Ovary (tissue), 7 donors: ENCODE measurements at regions not wholly inside any gene's neighbourhood (a gene's known extent, or its start where the extent isn't known, plus 50 kb on each side); places are given as distances from the start of the nearest gene placed in this dataset.

Experiments
- DNase-seq, 5 donors: peaks; one replicate each; pipeline ENCODE4 v3.0.0-alpha.2; 2019 to 2020
- H3K27ac ChIP-seq, 2 donors: fragments of 200-600 bp; one replicate each; pipeline versions ENCODE4 v1.5.1 to v1.8.0; 2019 to 2022
- H3K27me3 ChIP-seq: fragments of 200-600 bp; one replicate; pipeline ENCODE4 v1.8.0; 2022
- H3K36me3 ChIP-seq: fragments of 200-600 bp; sonication (generic); one replicate; pipeline ENCODE4 v1.5.1; 2019
- H3K4me1 ChIP-seq: one replicate; pipeline ENCODE4 v1.8.1; 2013; ENCODE audit warnings: mild to moderate bottlenecking, moderate library complexity; ENCODE audit not compliant: insufficient read depth
- H3K4me3 ChIP-seq: fragments of 200-600 bp; sonication (generic); one replicate; pipeline ENCODE4 v1.5.1; 2017
- H3K9me3 ChIP-seq, 2 donors: fragments of 200-600 bp in 1 of 2; sonication (generic) in 1 of 2; one replicate each; pipeline versions ENCODE4 v1.5.1 to v1.8.1; 2013 to 2019; ENCODE audit warnings: mild to moderate bottlenecking in 1 of 2, moderate library complexity in 1 of 2
- CTCF ChIP-seq, 3 donors: fragments of 450-650 bp in 2 of 3; fragments of 200-600 bp in 1 of 3; IDR thresholded peaks; one replicate each; pipeline versions ENCODE4 v1.5.1 to v1.8.0; 2016 to 2022; ENCODE audit warnings: antibody characterized with exemption in 3 of 3, mild to moderate bottlenecking in 1 of 3
- EP300 ChIP-seq: sonication (generic); formaldehyde crosslinking; IDR thresholded peaks from one replicate; pipeline ENCODE4 v1.6.1; 2017; ENCODE audit warnings: antibody characterized with exemption
- POLR2A ChIP-seq: fragments of 450-650 bp; IDR thresholded peaks from one replicate; pipeline ENCODE4 v1.6.1; 2017; ENCODE audit warnings: antibody characterized with exemption, mild to moderate bottlenecking, moderate library complexity
- WGBS, 3 donors: extraction: QIAGEN DNeasy Blood & Tissue Kit in 1 of 3; methylation state at CpG; one replicate each; pipeline versions ENCODE4 v1.1.5 to v1.1.7; 2013 to 2017; 5-methylcytosine and 5-hydroxymethylcytosine counted together
- intact Hi-C, 4 donors: fragments of 100-400 bp; cut with DNase I; formaldehyde crosslinking; loops; one replicate each; pipeline versions ENCODE4 v1.11.0 to v1.15.1; 2022 to 2023
- donor health status: DM: no; HTN: no; CAD: no; lungs with moderate emphysema.
- donor health status: DM: no; HTN: no; CAD: no.
- donor health status: Bipolar disorder and iron deficiency.
- donor health status: DM: no; HTN: no; CAD: no.
- donor health status: DM: yes; HTN: yes; CAD: no.

DNA sequence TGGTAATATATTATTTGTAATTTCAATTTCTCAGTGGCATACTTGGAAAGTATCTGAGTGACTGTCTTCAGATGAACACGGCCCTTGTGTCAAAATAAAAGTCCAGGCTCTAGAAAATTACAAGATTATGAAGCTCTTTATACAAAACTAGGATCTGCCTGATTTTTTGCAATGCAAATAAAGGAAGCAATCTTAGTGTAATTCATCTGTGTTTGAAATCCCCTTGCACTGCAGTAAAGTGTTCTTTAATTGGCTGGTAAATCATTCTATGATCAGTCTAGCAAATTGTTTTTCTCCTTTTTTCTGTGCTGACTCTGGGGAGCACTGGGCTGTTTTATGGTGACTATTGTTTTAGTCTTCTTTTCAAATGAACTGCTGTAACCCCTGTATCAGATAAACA lies 1039.0 kb downstream of the SOCS6 start:
- intact Hi-C loops: no loop called here
- 9 to 18% (median 16%) methylated on average over 1 of the region's 1 CpG for WGBS, 3 donors
- Histone ChIP-seq H3K27me3 (no peaks in the 10 kb centered on the region), H3K4me1 (no peaks in the 10 kb centered on the region), H3K9me3 (no peaks in the 10 kb centered on the region), H3K27ac (no peak overlapping the region), H3K36me3 (no peaks in the 10 kb centered on the region), H3K4me3 (no peak overlapping the region)
- TF ChIP-seq POLR2A (no peak), CTCF (IDR thresholded peaks at IDR 0.05) (no peak), EP300 (no peak)
- DNase-seq: no peak

DNA sequence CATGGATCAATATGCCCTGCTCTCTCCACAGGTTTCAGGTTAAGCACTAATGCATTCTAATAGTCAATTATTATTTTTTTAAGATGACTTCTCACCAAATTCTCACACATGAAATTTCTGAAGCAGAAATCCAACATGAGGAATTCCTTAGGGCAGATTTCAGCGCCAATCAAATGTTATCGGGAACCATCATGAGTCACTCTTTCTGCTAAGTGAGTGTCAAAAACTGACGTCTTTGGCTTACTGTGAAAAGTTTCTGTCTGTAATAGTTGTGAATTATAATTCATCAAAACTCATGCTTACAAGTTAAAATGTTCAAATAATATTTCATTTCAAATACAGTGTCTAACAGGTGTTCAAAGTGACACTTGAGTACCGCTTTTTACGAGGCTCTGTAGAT lies 1038.6 kb downstream of the SOCS6 start:
- H3K9me3 ChIP-seq: no peaks in the 10 kb centered on the region
- no peak overlapping the region for H3K4me3 ChIP-seq
- TF ChIP-seq POLR2A (no peak), EP300 (no peak), CTCF (IDR thresholded peaks at IDR 0.05) (no peak)
- WGBS, 3 donors: 55 to 61% (median 57%) methylated on average over 5 of the region's 5 CpGs
- no peaks in the 10 kb centered on the region for H3K4me1 ChIP-seq
- no peak for DNase-seq
- no peaks in the 10 kb centered on the region for H3K36me3 ChIP-seq
- H3K27ac ChIP-seq: no peak overlapping the region
- H3K27me3 ChIP-seq: no peaks in the 10 kb centered on the region
- intact Hi-C loops: no loop called here

DNA sequence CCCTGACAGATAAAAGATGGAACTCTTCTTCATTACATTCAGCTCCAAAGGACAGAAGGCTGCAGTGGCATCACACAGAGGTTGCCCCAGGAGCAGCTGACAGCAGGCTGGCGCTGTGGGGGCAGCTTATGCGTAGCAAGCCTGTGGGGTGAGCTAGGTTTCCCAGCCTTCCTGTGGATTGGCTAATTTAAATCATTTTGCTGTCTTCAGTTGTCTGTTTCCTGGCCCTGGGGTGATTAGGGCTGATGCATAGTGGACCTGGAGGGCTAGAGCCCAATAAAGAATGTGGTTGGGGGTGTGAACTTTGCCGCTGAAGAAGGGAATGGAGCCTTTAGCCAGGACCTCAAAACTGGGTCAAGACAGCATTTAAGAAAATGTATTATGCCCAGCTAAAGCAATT lies 1038.0 kb downstream of the SOCS6 start:
- no peak for DNase-seq
- Histone ChIP-seq H3K4me1 (no peaks in the 10 kb centered on the region), H3K4me3 (no peak overlapping the region), H3K27ac (no peak overlapping the region), H3K9me3 (no peaks in the 10 kb centered on the region), H3K36me3 (no peaks in the 10 kb centered on the region), H3K27me3 (no peaks in the 10 kb centered on the region)
- TF ChIP-seq EP300 (no peak), POLR2A (no peak), CTCF (IDR thresholded peaks at IDR 0.05) (no peak)
- intact Hi-C loops: no loop called here
- 56 to 69% (median 57%) methylated on average over 3 of the region's 3 CpGs for WGBS, 3 donors

GRCh38 chr18:71324356-71324755 lies 1035.5 kb downstream of the SOCS6 start:
- Histone ChIP-seq H3K9me3 (no peaks in the 10 kb centered on the region), H3K27me3 (no peaks in the 10 kb centered on the region), H3K27ac (no peak overlapping the region), H3K4me3 (no peak overlapping the region), H3K36me3 (no peaks in the 10 kb centered on the region), H3K4me1 (no peaks in the 10 kb centered on the region)
- TF ChIP-seq POLR2A (no peak), CTCF (IDR thresholded peaks at IDR 0.05) (no peak), EP300 (no peak)
- 57 to 63% (median 62%) methylated on average over 1 of the region's 1 CpG for WGBS, 3 donors
- intact Hi-C loops: no loop called here
- no peak for DNase-seq

DNA sequence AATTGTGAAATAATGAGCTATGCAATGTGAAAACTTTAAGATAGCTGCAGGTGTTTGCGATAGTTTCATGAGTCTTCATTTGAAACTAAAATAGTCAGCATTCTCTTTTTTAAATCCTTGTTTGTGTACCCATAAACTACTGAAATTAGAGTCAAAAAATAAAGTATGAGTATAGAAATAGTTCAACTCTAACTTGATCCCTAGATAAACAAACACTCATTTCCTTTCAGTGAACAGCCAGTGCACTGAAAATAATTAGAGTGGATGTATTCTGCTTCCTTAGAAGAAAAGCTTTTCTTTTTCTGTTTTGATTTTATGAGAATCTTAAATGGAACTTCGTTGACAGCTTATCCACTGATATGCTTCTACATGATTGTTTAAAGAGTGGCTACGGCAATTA lies 1033.4 kb downstream of the SOCS6 start:
- intact Hi-C loops: no loop called here
- Histone ChIP-seq H3K36me3 (no peaks in the 10 kb centered on the region), H3K4me3 (no peak overlapping the region), H3K4me1 (no peaks in the 10 kb centered on the region), H3K9me3 (no peaks in the 10 kb centered on the region), H3K27ac (no peak overlapping the region), H3K27me3 (no peaks in the 10 kb centered on the region)
- no peak for DNase-seq
- TF ChIP-seq EP300: no peak
- TF ChIP-seq CTCF (IDR thresholded peaks at IDR 0.05): no peak
- no peak for TF ChIP-seq POLR2A
- WGBS, 3 donors: 13 to 35% (median 20%) methylated on average over 3 of the region's 3 CpGs
